Nucleus accumbens (tissue), 56 donors: ENCODE measurements at regions not wholly inside any gene's neighbourhood (a gene's known extent, or its start where the extent isn't known, plus 50 kb on each side); places are given as distances from the start of the nearest gene placed in this dataset.

Experiments
- DNase-seq, 56 donors: peaks; one replicate each; lab custom pipeline; 2025; lab: John Stamatoyannopoulos, UW

DNA sequence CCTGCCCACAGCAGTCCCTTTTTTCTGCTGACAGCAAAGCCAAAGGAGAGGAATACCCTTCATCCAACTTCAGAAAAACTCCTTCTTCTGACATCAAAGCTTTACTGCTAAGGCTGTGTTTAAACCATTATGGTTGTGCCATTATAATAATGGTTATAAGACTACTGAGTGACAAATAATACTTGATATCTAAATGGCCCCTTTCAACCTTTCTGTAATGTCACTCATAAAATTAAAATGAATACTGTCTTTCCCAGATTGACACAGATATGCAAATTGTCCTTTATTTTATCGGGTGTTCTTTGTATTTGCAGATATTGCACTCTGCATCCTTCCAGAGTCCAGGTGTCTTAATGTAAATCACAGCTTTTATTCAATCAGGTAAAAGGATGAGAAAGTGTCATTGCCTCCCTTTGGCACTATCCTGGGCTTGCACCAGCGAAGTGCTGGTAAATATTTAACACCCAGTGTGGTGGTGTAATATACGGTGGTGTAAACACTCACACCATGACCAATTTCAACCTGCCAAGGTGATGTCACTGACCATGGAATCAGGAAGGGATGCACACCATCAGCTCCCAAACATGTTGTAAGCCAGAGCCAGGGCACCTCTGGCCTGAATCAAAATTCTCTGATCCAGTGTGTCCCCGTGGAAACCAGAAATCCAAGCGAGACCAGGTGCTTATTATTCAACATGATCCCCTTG lies 139.4 kb upstream of the TENM3 start:
- DNase-seq: no peak

DNA sequence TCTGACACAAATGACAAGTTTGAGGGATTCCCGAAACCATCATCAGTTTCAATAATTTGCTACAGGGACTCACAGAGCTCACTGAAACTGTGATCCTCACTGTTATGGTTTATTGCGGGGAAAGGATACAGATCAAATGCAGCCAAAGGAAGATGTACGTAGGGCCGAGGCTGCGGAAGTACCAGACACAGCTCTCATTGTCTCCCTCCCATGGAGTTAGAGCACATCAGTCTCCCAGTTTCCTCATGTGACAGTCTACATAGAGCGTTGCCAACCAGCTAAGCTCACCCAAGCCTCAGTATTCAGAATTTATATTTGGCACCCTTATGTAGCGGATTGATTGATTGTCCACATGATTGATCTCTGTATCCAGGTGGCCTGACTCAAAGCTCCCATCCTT lies 137.8 kb upstream of the TENM3 start:
- no peak for DNase-seq

DNA sequence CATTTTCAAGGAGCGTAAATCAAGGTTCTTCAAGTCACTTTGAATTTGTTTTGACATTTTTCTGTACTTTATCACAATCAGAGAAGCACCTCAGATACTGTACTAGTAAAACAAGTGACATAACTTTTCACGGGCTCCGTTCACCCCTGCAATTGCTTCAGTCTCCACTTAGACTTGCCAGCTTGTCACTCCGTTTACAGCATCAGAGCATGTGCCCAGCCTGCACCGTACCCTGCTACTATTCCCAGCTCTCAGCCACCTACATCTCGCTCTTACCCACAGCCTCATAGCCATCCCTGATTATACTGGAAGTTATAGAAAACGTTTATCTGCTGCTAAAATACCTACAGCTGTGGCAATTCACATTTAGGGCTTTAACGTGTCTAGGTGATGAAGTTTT lies 135.3 kb upstream of the TENM3 start:
- DNase-seq: no peak

GRCh38 chr4:182111586-182111985 lies 131.6 kb upstream of the TENM3 start:
- no peak for DNase-seq

GRCh38 chr4:182113779-182114178 lies 129.4 kb upstream of the TENM3 start:
- no peak for DNase-seq

GRCh38 chr4:182124359-182124758 lies 118.8 kb upstream of the TENM3 start:
- no peak for DNase-seq

DNA sequence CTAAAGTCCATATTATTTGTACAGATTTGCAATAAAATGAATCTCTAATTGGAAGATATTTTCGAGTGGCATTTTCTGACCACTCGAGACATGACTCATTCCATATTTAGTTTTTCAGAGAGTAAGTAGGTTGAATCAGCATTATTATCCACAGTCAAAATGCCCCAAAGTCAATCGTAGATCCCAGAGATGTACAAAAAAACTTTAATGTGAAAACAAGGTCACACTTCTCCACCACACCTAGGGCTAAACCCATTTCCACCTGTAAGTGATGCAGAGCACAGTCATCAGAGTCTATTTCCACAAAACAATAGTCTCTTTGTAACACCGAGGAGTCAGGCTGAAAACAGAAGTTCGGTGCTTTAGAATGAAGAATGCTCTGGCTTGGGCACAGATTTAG lies 117.1 kb upstream of the TENM3 start:
- DNase-seq: no peak

GRCh38 chr4:182126603-182127002 lies 116.6 kb upstream of the TENM3 start:
- DNase-seq: no peak

GRCh38 chr4:182133033-182133432 lies 110.2 kb upstream of the TENM3 start:
- DNase-seq: no peak

DNA sequence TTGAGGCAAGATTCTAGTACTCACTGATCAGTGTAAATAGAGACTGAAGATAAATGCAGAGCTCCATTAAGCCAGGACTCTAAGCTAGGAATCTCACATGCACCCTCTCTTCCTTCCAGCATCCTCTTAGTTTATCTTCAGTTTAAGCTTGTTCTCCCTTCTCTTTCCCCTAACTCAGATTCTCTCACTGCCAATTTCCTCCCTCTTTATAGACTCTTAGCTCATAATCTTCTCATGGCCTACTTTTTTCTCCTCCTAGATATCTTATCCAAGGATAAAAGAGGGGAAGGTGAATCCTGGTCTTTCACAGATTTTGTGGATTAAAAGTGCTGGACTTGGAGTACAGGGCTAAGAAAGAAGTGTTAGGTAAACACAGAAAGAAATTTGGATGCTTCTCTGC lies 108.9 kb upstream of the TENM3 start:
- DNase-seq: no peak

GRCh38 chr4:182136201-182136600 lies 107.0 kb upstream of the TENM3 start:
- no peak for DNase-seq

DNA sequence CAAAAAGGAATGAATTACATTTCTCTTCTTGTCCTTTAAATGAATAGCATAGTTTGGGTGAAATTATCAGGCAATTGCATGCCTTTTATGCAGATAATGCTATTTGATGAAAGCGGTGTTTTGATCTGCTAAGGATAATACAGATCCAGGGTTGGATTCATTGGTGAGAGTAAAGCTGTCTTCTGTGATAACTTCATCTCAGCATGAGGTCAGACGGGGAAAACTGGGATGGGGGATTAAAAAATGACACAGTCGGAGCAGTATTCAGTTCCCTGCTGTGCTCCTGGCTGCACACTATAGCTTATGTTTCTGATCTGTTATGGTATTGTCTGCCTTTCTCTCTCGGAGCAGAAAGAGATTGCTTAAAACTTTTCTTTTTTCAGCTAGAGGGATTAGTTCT lies 105.9 kb upstream of the TENM3 start:
- DNase-seq: no peak

GRCh38 chr4:182139491-182139890 lies 103.7 kb upstream of the TENM3 start:
- no peak for DNase-seq

DNA sequence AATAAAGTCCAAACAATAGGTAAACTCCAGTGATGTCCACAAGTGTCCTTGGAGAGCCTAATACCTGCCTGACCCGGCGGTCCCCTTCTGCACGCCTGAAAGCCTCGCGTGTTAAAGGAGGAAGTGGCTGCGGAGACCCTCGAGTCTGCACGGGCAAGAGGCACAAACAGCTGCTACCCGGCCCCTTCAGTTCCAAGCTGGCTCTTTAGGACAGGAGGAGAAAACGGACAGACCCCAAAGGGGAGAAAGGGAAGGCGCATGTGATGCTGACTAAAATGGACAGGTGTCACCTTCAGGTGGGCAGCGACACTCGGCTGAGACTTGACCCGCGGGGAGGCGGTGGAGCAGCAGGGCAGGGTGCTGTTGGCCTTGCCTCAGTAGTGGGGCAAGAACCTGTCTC lies 102.7 kb upstream of the TENM3 start:
- no peak for DNase-seq

DNA sequence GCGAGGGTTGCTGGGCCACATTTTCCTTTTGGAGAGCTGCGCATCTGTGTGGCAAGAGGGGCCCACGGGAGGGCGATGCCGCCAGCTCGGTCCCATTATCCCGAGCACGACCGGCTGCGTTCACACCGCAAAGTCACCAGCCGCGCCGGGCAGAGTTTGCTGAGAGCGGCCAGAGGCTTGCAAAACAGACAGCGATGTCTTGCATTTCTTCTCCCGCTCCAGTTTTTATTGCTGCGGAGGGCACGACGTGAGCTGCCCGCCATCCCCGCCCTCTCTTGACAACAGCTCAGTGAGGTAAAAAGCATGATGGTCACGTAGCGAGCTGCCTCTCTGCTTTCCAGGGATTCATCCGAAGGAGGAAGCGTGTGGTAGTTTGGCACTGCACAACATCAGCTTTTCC lies 102.1 kb upstream of the TENM3 start:
- no peak for DNase-seq

- DNase-seq: peak in 2 of 56 donors; percentile 8 to 12
These were observed 100.8 kb upstream of the TENM3 start for GRCh38 chr4:182142176-182143085.

DNA sequence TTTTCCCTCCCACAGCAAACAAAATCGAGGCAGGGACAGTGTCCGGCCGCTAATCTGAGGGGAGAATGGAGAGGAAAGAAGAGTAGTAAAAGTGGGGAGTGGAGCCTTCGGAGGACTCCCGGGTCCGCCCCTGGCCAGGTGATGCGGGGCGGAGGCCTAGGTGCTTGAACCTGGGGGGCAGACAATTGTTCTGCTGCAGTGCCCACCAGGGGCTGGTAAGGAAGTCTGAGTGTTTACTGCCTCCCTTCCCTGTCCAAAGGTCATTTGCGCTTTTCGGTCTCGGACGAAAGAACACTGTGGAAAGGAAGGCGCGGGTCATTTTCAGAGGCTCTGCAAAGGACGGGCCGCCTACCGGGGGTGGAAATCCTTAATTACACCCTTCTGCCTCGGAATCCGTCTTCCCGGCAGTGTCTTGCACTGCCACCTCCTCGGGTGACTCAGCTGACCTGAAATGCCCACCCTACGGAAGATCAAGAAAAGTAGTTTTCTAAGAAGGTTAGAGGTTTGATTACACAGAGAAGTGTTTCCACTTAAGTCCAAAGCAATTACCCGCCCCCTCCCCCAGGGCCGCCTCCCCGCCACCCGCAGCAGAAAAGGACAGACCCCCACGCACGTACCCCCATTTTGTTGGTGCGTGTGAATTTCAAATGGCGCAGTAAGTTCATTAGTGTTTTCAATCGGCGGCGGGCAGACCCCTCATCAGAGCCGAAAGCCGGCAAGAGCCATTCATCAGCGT lies 99.9 kb upstream of the TENM3 start:
- peak in 2 of 56 donors; percentile 3 to 55 for DNase-seq

DNA sequence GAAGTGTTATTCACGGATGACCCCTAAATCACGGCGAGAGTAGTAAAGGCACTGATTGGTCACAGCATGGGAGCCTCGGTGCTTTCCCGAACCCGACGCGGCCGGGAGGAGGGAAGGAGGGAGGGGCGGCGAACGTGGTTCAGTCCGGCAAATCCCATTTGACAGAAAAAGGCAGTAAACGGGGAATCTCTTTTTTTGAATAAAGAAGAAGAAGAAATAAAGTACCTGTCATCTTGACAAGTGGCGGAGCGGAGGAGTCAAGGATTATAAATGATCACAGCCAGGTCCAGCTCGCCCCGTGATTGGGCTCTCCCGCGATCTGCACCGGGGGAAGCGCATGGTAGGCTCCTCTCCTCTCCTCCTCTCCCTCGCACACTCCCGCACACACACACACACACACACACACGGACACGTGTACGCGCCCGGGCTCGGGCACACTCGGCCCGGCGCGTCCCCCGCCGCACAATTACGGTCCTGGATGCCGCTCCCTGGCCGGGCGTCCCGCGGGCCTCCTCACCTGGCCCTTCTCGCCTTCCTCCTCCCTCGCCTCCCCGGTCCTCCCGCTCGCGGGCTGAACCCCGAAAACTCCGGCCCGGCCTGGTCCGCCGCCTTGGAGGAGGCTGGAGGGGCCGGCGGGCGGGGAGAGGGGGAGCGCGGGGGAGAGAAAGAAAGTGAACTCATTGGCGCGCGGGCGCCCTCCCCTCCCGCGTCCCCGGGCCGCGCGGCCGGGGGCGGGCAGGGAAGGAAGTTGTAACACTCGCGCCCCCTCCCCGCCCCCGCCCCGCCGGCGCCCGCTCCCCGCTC lies 99.2 kb upstream of the TENM3 start:
- peak in 27 of 56 donors; percentile 3 to 67 (median 38) for DNase-seq

DNA sequence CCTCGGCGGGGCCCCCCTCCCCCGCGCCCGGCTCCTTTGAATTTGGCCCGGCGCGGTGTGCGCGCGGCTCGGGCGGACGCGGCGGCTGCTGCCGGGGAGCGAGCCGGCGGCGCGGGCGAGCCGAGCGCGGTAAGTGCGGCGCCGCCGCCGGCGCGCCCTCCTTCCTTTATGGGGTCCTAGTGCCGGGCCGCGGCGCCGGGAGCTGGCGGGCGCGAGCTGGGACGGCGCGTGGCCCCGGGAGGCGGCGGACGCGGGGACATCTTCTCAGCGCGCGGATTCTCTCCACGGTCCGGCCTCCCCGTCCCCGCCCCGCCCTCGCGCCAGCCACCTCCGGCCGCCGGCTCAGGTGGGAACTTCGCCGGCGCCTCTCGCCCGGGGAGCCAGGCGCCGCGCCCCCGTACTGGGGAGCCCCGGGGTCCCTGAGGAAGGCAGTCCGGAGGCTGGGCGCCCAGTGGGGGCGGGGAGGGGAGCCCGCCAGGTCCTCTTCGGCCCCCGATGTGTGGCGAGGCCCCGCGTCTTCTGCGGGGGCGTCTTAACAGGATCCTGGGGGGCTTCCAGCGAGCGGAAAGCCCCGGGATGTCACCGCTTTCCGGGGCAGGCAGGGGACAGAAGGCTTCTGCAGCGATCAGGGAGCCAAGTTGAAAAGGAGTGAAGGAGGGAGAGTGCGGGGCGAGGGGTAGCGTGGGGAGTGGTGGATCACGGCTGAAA lies 98.4 kb upstream of the TENM3 start:
- peak in 3 of 56 donors; percentile 5 to 66 (median 20) for DNase-seq
